HFF-Myc (cell line): ENCODE measurements at regions not wholly inside any gene's neighbourhood (a gene's known extent, or its start where the extent isn't known, plus 50 kb on each side); places are given as distances from the start of the nearest gene placed in this dataset.

Experiments
- DNase-seq: peaks from one replicate; pipeline ENCODE4 v3.0.0-alpha.2; 2011; ENCODE audit warnings: low read depth; ENCODE audit errors: extremely low read depth
- H3K4me3 ChIP-seq: replicated peaks from 2 replicates; pipeline ENCODE4 v1.5.1; 2011; ENCODE audit warnings: low read depth, mild to moderate bottlenecking, control low read depth, low read length
- TF ChIP-seq, protein P1 (sequence below): IDR thresholded peaks from 2 replicates; pipeline ENCODE4 v1.5.1; 2012; ENCODE audit warnings: mild to moderate bottlenecking, low read depth, low read length, control low read depth; ENCODE audit errors: missing control alignments

DNA sequence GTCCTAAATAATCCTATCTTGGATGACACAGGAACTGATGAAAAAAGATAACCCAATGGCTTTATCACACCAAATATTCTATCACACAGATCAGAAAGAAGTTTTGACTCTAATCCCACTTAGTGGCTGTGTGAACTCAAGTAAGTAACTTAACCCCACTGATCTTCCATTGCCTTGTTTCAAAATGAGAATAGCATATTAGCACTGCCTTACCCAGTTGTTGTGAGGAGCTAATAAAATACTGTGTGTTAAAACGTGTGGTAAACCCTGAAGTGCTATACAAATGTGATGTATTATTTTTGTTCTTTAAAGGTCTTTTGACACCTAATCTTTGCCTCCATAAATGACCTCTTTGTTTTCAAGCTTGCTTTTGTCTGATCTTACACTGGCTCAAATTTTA lies 60.9 kb upstream of the ARID2 start:
- H3K4me3 ChIP-seq = no peak overlapping the region
- TF ChIP-seq, protein P1, sequence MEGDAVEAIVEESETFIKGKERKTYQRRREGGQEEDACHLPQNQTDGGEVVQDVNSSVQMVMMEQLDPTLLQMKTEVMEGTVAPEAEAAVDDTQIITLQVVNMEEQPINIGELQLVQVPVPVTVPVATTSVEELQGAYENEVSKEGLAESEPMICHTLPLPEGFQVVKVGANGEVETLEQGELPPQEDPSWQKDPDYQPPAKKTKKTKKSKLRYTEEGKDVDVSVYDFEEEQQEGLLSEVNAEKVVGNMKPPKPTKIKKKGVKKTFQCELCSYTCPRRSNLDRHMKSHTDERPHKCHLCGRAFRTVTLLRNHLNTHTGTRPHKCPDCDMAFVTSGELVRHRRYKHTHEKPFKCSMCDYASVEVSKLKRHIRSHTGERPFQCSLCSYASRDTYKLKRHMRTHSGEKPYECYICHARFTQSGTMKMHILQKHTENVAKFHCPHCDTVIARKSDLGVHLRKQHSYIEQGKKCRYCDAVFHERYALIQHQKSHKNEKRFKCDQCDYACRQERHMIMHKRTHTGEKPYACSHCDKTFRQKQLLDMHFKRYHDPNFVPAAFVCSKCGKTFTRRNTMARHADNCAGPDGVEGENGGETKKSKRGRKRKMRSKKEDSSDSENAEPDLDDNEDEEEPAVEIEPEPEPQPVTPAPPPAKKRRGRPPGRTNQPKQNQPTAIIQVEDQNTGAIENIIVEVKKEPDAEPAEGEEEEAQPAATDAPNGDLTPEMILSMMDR = no peak
- no peak for DNase-seq

DNA sequence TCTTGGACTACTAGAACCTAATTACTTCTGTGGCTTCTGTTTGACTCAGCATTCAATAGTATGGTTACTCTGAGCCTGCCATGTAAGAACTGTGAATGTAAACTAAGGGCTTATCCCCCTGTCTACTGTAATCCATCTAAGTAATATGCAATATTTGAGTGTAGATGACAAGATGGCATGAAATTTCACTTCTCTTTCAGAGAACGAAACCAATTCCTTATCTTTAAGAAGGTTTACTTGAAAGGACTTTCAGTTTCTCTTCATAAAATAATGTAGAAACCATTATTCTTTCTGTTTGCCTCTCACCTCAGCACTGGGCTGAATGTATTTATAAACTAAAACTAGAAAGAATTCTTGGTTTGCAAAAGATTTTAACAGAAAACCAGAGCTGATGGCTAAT lies 60.4 kb upstream of the ARID2 start:
- H3K4me3 ChIP-seq = no peak overlapping the region
- no peak for DNase-seq

DNA sequence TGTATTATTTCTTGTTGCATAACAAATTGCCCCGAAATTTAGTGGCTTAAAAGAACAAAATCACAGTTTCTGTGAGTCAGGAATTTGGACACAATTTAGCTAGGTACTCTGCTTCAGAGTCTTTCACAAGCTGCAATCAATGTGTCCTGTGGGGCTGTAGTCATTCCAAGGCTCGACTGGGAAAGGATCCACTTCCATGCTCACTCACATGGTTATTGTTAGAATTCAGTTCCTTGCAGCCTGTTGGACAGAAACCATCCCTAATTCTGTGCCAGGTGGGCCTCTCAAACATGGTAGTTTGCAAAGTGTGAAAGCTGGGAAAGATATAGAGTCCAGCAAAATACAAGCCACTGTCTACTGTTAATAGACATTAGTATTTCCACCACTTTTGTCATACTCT lies 59.7 kb upstream of the ARID2 start:
- TF ChIP-seq, protein P1 = no peak
- H3K4me3 ChIP-seq = no peak overlapping the region
- DNase-seq = no peak

More for the DNA sequence above, 60.4 kb upstream of the ARID2 start:
- TF ChIP-seq, protein P1 = no peak

DNA sequence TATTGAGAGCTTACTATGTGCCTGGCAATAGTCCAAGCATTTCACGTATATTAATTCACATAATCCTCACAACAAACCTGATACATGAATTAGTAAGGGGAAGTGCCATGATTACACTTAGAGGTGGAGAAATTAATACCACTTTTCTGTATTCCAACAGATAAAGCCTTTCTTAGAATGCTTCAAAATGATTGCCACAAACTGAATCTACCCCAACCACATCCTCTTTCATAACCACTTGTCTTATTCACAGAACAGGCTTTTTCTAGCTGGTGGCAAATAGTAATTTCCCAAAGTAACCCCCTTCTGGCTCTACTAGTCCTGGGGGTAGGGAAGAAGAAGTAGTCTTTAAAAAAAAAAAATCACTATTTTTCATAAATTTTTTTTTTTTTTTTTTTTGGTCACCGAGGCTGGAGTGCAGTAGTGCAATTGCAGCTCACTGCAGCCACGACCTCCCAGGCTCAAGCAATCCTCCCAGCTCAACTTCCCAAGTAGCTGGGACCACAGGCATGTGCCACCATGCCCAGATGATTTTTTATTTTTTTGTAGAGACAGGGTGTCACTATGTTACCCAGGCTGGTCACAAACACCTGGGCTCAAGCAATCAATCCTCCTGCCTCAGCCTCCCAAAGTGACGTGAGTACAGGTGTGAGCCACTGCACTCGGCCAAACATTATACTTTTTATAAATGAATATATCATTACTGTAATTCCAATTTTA lies 59.0 kb upstream of the ARID2 start:
- TF ChIP-seq, protein P1 = no peak
- H3K4me3 ChIP-seq = no peak overlapping the region
- DNase-seq = no peak

- DNase-seq = no peak
- no peak overlapping the region for H3K4me3 ChIP-seq
- TF ChIP-seq, protein P1 = no peak
Observed at GRCh38 chr12:45671254-45671653, 58.3 kb upstream of the ARID2 start.

- DNase-seq = peak; percentile 77
- no peak overlapping the region for H3K4me3 ChIP-seq
- TF ChIP-seq, protein P1 = no peak
Observed at GRCh38 chr12:45674181-45674977, 55.1 kb upstream of the ARID2 start.

GRCh38 chr12:45675534-45675933 lies 54.0 kb upstream of the ARID2 start:
- H3K4me3 ChIP-seq = no peak overlapping the region
- TF ChIP-seq, protein P1 = no peak
- no peak for DNase-seq
